ENCODE measurements at regions not wholly inside any gene's neighbourhood (a gene's known extent, or its start where the extent isn't known, plus 50 kb on each side); places are given as distances from the start of the nearest gene placed in this dataset.

DNA sequence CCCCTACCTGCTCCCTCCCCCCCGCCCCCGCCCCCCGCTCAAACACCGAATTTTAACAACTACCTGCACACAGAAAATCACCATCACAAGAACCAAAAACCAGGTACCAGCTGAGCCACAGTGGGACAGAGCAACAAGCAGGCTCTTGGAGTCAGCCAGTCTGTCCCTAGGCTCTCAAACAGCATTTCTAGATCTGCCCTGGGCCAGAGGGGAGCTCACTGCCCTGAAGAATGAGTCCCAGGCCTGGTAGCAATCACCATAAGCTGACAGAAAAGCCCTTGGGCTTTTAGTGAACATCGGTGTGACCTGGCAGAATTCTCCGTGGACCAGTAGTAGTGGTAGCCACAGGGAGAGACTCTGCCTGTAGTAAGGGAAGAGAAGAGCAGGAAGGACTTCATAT, 58.3 kb downstream of the C11orf87 start:
- DNase-seq (ENCODE audit: low spot score), result no peak

DNA sequence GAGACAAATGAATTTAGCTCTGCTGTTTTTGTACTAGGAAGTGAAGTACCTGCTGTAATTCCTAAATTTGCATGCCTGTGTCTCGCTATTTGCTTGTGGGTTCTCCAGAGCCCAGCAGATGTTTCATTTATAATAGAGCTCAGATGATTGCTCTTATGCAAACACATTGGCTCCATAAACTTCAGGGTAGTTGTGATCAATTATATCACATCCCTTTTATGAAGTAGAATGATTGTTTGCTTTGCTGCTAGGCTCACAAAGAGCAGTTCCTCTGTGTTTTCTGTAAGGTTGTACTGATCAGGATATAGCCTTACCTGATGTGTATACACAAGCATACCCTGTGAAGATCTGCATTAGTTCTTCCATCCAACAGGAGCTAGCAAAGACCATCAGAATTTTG, 64.1 kb downstream of the C11orf87 start:
- DNase-seq (ENCODE audit: low spot score), result no peak

DNA sequence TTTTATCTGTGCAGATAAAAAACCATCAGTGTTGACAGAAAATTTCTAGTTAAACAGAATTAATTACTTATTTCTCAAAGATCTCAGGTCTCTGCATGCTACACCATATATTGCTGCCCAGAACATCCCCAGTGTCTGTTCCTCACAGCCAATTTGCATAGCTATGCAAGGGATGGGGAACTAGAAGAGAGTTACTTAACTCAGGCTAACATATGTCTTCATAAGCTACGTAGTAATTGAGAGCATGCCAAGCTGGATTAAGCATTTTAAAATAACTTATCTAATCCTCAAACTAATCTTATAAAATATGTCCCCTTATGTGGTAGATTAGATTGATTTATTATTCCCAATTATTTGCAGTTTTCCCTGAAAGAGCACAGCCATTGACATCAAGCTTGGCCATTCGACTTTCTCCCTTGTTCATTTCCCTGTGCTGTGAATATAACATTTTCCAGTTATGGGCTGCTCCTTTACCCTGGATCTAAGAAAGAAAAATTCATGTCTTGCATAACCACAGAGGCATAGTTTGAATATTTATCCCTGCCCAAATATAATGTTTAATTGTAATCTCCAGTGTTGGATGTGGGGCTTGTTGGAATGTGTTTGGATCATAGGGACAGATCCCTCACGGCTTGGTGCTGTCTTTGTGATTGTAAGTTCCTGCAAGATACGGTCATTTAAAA, 69.1 kb downstream of the C11orf87 start:
- DNase-seq (ENCODE audit: low spot score), result no peak

DNA sequence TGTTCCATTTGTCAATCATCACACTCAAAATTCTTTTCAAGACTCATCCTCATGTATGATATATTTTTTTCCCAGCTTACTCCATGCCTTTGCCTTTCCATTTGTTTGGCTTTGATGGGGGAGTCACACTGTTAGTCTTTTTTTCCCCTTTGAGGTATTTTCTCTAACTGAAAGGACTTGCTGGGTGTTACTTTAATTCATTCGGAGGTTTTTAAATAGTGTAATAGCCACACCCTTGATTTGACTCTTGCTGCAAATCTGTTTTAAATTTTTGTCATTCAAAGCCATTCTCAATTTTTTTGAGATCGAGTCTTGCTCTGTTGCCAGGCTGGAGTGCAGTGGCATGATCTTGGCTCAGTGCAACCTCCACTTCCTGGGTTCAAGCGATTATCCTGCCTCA, 84.1 kb downstream of the C11orf87 start:
- DNase-seq (ENCODE audit: low spot score), result no peak

DNA sequence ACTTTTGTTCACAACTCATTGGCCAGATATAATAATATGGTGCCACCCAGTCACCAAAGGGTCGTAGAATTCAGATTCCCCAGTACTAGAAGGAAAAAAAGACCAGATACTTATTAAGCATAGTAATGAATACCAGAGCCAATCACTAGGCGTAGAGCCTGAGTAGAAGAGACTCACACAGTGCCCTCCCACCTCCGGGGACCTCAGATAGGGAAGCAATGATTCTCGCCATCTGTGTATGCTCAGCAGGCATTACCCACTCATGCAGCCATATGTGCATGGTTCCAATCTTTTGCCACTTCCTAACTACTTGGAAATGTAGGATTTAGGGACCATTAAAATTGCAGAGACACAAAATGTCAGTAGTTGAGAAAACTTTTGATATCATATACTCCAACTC, 85.3 kb downstream of the C11orf87 start:
- DNase-seq (ENCODE audit: low spot score), result no peak

DNA sequence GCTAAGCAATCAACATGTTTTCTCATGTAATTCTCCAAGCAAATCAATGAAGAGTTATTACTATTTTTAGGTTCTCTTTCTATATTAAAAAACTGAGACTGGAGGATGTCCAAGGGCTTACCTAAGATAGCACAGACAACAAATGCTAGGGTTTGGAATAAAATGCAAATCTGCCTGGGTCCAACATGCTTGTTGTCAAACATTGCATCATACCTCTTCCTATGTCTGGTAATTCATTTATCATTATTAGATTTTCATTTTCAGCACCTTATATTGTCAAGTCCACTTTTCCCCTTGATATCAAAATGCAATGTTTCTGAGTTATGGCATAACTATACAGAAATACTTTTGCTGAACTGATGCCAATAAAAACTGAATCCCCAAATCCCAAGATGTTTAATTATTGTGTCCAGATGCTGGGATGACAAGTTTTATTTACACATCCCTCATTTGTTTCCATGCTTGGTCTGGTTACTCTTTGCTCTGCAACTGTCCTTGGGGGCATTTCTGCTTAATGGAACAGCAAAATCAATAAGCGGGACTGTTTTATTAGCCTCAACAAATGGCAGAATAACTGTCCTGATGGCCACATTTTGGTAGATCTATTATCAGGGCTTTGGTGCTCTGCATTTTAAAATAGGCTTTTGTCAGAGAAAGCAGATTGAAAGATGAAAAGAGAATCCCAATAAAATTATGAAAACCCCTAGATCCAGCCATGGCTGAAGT, 86.0 kb downstream of the C11orf87 start:
- no peak for DNase-seq (ENCODE audit: low spot score)

DNA sequence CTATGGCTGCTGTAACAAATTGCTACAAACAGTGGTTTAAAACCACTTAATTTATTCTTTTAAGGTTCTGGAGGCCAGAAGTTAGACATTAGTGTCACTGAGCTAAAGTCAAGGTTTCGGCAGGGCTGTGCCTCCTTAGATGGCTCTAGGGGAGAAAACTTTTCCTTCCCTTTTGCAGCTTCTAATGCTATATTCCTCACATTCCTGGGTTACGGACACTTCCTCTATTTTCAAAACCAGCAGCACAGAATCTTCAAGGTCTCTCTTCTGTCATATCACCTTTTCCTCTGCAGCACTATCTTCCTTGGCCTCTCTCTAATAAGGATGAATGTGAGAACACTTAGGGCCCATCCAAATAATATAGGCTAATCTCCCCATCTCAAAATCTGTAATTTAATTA, 87.0 kb downstream of the C11orf87 start:
- DNase-seq (ENCODE audit: low spot score), result no peak

DNA sequence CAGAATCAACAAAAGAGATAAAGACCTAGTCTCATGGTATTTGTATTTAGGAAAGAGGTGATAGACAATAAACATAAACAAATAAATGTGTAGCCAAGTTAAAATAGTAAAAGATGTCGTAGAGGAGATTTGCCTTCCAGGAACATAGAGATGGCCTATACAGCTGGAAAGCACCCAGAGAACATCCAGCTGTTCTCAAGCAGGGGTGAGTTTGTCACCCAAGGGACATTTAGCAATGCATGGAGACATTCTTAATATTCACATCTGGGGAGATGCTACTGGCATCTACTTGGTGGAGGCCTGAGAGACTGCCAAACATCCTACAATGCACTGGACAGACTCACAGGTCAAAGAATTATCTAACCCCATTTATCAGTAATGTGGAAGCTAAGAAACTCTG, 88.3 kb downstream of the C11orf87 start:
- DNase-seq (ENCODE audit: low spot score), result no peak

DNA sequence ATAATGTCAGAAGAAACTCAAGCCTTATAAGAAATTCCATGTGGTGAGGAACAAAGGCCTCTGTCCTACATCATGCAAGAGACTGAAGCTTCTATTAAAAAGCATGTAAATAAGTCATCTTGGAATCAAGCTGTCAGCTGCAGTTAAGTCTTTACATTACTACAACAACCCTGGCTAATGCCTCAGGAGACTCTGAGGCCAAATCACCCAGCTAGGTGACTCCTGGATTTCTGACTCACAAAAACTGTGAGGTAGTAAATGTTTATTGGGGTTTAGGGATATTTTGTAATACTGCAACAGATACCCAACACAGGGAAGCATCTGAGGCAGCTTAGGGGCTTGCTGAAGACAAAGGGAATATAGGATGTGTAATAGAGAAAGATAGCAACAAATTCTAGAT, 89.6 kb downstream of the C11orf87 start:
- no peak for DNase-seq (ENCODE audit: low spot score)

DNA sequence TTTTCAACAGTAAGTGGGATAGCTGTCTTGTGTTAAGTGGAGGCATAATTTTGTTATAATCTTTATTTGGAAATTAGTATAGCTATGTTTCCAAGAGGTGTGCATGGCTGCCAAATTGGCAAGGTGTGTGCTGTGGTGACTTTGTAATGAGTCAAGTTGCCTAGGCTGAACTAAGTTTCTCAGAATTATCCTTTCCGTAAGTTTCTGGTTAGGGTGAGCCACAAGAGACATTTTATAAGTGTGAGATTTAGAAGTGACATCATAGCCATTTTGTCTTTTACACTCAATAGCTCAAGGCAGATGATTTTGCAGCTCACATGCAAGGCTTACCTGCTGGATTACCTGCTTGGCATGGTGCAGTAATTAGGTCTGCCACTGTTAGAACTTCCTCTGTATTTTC, 90.3 kb downstream of the C11orf87 start:
- no peak for DNase-seq (ENCODE audit: low spot score)

DNA sequence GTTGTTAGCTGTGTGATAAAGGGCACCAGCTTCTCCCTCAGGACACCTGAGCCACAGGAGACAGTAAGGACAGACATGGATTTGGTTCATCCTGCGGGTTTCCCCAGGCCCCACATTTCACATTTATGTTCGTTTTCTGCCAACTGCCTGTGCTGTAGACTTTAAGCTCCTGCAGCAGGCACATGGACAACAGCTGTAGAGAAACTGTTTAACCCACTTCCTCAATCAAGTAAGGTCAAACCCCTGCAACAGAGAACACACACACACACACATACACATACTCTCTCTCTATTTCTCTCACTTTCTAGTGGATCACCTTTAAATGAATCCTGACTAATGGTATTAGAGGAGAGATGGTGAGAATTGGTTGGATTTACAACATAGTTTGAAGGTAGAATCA, 90.7 kb downstream of the C11orf87 start:
- DNase-seq (ENCODE audit: low spot score), result no peak

DNA sequence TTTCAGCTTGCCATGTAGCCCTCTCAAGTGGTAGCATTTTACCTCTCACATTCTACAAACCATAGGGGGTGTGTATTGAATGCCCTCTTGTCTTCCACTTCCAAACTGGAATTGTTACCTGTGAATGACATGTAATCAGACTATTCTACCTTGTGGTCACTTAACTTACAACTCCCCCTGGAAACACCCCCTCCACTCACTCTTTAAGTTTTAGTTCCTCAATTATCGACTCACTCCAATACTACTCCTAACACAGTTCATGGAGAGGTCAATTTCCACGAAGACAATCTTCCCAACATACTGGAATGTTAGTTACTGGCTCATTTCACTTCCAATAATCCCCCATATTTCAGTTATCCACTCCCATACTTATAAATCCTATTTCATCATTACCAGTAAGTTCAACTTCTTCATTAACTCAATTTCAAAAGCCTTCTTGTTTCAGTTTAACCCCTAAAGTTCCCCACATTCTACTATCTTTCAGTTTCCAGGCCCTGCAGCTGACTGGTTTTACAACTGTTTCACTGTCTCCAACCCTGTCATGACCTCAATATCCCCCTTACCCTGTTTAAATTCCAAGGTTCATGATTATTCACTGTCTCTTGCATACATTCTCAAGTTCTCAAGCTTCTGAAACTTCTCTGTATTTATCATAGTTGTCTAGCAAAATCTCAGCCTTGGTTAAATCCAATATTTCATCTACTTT, 92.5 kb downstream of the C11orf87 start:
- DNase-seq (ENCODE audit: low spot score), result no peak

DNA sequence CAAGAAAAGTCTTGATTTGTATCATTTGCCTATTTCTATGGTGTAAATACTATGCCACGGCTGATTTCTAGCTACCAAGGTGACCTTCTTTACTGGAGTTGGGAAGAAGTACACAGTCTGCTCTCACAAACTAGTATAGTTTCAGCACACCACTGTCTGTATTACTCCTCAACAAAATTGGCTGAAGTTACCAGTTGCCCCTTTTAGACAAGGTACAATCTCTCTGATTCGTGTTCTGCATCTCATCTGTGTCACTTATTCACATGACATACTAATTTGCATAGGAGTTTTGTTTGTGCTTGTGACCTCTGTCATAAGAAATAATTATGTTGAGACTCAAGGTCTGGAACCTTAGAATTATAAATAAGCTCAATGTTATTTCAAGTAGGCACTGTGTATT, 97.3 kb downstream of the C11orf87 start:
- no peak for DNase-seq (ENCODE audit: low spot score)

DNA sequence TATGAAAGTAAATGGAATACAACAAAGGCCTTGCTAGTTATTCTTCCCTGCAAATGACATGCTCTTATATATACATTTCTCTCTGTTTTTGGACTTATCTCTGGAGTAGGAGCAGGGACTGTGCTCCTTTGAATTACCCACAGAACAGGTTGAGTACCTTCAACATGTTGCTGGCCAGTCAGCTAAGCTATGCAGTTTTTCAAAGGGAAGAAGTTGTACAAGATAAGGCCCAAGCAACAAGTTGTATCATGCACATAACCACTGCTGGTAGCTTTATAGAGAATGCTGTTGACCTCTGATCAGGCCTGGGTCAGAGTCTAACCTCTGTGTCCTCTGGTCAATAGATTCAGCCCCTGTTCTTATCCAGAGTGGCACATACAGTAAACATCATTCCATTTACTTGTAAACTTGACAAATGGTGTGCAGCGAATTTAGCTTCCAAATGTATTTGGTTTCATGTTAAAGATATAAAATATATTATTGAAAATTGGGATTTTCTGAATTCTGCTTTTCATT, 99.6 kb downstream of the C11orf87 start:
- DNase-seq (ENCODE audit: low spot score), result no peak

DNA sequence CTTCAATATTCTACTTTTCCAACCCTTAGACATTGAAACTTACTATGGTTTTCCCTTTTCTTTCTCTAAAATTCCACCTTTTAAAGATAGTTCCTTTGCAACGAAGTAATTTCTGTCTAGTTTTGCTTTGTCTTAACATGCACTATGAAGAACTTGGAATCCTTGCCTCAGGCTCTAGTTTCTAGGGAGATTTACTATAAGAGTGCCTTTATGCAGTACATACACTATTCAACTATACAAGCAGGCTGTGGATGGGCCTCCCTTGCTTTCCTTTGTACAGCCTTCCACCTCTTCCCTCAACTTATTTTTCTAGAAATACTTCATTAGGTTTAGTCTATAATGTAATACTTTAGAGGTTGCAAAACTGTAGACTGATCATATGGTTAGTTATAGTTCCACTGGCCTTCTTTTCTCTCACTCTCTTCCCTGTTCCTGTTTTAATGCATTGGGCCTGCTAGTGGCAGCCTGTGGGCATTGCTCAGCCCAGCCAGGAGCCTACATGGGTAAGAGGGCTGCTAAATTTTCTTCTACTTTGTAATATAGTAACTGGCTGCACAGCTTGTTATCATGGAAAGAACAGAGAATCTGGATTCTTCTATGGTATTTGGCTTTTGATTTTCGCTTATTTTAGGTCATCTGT, 100.2 kb downstream of the C11orf87 start:
- DNase-seq (ENCODE audit: low spot score), result no peak

DNA sequence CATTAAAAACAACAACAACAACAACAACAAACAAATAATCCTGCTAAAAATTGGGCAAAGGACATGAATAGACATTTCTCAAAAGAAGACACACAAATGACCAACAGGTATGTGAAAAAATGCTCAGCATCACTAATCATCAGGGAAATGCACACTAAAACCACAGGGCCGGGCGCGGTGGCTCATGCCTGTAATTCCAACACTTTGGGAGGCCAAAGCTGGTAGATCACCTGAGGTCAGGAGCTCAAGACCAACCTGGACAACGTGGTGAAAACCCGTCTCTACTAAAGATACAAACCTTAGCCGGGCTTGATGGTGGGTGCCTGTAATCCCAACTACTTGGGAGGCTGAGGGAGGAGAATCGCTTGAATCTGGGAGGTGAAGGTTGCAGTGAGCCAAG, 103.6 kb downstream of the C11orf87 start:
- DNase-seq (ENCODE audit: low spot score), result peak; percentile 5

DNA sequence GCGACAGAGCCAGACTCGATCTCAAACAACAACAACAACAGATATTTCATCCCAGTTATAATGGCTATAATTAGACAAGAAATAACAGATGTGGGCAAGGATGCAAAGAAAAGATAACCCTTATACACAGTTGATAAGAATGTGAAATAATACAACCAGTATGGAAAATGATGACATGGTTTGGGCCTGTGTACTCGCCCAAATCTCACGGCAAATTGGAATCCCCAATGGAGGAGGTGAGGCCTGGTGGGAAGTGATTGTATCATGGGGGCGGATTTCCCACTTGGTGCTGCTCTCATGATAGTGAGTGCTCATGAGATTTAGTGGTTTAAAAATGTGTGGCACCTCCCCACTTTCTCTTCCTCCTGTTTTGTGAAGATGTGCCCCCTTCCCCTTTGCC, 104.1 kb downstream of the C11orf87 start:
- no peak for DNase-seq (ENCODE audit: low spot score)

DNA sequence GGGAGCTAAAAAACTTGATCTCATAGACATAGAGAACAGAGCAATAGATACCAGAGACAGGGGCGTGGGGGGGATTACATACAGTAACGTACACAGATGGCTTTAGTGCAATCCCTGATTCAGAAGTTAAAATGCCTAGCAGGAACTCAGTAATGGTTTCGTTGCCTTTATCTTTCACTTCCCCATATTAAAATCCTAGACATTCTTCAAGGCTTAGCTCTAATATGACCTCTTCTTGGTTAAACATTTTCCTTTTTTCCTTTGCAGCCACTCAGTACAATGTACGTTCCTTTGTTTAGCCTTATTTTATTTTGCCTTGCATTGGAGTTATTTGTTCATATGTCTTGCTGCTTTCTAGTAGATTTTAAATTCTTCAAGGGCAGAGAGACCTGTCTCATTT, 104.9 kb downstream of the C11orf87 start:
- no peak for DNase-seq (ENCODE audit: low spot score)

DNA sequence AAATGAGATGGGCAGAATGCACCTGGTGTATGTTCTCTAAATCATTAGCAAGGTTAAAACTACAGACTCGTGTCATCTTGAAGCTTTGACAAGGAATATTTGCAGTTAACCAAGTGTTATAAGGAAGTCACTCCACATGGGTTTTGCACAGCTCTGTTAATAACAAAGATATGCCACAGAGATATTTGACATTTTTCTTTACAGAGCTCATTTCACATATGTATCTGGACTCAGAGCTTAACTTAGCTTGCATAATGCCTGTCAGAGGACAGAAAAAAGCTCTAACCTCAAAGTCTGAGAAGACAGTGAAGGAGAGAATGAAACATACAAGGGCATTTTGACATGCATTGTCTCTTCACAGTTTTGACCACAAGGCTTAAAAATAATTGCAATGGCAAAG, 105.5 kb downstream of the C11orf87 start:
- peak; percentile 12 for DNase-seq (ENCODE audit: low spot score)

DNA sequence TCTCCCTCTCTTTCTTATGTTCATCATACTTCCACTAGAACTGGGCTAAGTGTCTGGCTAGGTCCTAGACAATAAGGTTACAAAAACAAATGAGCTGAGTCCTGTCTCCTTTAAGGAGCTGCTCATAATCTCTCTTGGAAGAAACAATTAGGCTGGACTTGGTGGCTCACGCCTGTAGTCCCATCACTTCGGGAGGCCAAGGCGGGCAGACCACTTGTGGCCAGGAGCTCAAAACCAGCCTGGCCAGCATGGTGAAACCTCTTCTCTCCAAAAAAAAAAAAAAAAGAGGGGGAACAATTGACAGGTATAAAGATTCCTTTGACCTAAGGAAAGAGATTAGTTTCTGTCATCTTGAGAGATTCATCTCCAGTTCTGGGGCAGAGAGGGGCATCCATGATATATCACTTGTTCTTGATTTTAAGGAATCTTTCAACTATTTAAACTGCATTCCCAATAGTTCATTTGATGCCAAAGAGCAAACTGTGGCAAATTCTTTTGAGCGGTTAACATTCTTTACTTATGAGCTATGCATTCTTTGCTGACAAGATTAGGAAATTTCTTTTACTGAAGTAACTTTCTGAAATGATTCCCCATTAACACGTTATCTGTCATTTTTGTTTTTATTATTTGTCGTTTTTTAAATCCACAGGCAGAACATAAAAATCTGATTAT, 125.5 kb downstream of the C11orf87 start:
- DNase-seq (ENCODE audit: low spot score), result peak; percentile 61

DNA sequence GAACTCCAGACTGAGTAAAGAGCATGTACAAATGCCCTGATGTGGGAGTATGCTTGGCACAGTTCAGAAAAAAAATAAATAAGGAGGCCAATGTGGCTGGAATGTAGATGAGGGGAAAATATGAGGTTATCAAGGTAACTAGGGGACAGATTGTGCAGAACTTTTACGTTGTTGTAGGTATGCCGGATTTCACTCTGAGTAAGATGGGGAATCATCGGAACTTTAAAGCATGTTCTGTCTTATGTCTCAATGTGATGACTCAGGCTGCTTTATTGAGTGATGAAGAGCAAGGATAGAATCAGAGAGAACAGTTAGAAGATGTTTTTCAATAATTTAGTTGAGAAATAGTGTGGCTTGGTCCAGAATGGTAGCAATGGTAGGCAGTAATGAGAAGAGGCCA, 130.4 kb downstream of the C11orf87 start:
- DNase-seq (ENCODE audit: low spot score), result no peak

DNA sequence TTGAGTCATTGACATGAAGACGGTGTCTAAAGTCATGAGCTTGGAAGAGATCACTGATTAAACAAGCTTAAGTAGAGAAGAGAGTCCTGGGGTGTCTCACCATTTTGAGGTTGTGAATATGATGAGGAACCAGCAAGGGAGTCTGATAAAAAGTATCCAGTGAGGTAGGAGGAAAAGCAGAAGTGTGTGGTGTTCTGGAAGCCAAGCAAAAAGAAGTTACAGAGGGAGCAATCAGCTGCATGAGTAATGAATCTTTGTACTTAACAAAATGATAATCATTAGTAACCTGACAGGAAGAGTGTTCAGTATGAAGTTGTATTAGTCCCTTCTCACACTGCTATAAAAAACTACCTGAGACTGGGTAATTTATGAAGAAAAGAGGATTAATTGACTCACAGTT, 131.3 kb downstream of the C11orf87 start:
- no peak for DNase-seq (ENCODE audit: low spot score)
